ENCODE measurements at regions not wholly inside any gene's neighbourhood (a gene's known extent, or its start where the extent isn't known, plus 50 kb on each side); places are given as distances from the start of the nearest gene placed in this dataset.
"Not testable (repeated sequence)": the region's sequence is repeated elsewhere in the genome, so short reads cannot be mapped to it uniquely, and the experiment has no call there.

DNA sequence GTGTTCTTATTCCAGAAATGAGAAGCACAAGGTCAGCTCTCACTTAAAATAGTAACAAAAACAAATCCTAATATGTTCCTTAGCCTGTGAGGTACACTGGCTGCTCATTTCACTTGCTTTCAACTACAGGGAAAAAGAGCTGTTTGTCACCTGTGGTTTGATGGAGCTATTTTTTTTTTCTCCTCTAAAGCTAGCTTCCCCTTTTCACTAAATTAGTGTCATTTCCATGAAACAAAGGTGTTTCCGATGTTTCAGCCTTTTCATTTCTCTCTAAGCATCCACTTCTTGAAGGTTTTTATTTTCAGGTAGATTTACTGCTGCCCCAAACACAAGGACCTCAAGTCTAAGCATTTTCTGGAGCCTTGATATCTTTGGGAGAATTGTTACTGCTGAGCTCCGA lies 148.6 kb downstream of the RBMX2 start:
- DNase-seq (ENCODE audit: low spot score) (no peak), FAIRE-seq (no peak)

GRCh38 chrX:130552444-130553073 lies 150.8 kb downstream of the RBMX2 start:
- FAIRE-seq (no peak), DNase-seq (ENCODE audit: low spot score) (no peak)

- no peak for FAIRE-seq
- no peak for DNase-seq (ENCODE audit: low spot score)
Measured at GRCh38 chrX:130555341-130555740, 153.6 kb downstream of the RBMX2 start.

GRCh38 chrX:130555757-130556156 lies 154.0 kb downstream of the RBMX2 start:
- no peak for DNase-seq (ENCODE audit: low spot score)
- no peak for FAIRE-seq

GRCh38 chrX:130556951-130557350 lies 155.2 kb downstream of the RBMX2 start:
- DNase-seq (ENCODE audit: low spot score): no peak
- FAIRE-seq: no peak

DNA sequence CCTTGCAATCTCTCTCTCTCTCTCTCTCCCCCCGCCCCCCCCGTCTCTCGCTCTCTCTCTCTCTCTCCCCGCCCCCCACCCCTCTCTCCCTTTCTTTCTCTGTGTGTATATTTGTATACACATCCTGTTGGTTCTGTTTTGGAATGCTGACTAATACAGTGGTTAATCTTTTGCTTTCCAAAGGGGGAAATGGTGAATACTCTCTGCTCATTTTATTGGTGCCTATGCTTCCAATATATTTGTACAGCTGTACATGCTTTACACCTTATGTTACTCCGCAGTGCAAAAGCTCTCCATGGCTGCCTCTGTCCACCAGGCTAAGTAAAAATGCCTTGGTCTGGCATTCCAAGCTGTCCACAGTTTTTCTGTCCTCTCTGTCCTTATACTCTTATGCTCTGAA lies 158.8 kb downstream of the RBMX2 start:
- FAIRE-seq: no peak
- no peak for DNase-seq (ENCODE audit: low spot score)

GRCh38 chrX:130561930-130562329 lies 160.1 kb downstream of the RBMX2 start:
- DNase-seq (ENCODE audit: low spot score) (no peak), FAIRE-seq (no peak)

DNA sequence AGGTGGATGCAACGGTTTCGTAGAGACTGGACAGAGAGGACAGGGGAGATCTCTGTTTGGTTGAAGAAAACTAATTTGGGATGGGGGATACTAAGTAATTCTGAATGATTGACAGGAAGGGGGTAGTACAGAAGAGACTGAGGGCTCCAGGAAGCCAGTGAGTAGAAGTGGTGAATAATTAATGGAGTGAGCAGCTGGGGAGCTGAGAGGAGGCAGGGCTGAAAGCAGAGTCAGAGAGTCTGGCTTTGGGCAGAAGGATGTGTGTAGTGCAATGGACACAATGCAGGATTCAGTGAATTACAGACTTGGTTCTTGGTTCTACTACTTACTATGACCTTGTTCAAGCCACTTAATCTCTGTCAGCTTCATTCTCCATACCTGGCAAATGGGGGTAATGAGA lies 161.7 kb downstream of the RBMX2 start:
- no peak for FAIRE-seq
- DNase-seq (ENCODE audit: low spot score): no peak

- DNase-seq (ENCODE audit: low spot score): no peak
- FAIRE-seq: no peak
Measured at GRCh38 chrX:130566028-130566683, 164.4 kb downstream of the RBMX2 start.

DNA sequence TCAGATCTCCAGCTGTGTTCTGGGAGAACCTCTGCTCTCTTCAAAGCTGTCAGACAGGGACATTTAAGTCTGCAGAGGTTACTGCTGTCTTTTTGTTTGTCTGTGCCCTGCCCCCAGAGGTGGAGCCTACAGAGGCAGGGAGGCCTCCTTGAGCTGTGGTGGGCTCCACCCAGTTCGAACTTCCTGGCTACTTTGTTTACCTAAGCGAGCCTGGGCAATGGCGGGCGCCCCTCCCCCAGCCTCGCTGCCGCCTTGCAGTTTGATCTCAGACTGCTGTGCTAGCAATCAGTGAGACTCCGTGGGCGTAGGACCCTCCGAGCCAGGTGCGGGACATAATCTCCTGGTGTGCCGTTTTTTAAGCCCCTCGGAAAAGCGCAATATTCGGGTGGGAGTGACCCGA lies 171.2 kb downstream of the RBMX2 start:
- not testable (repeated sequence) for FAIRE-seq; DNase-seq (ENCODE audit: low spot score)
